OCI-M1 (cell line): ENCODE measurements at regions not wholly inside any gene's neighbourhood (a gene's known extent, or its start where the extent isn't known, plus 50 kb on each side); places are given as distances from the start of the nearest gene placed in this dataset.
"Not testable (repeated sequence)": the region's sequence is repeated elsewhere in the genome, so short reads cannot be mapped to it uniquely, and the experiment has no call there.

ENCODE experiments used
- DNase-seq: peaks from one replicate; lab custom pipeline; 2025; lab: John Stamatoyannopoulos, UW

- no peak for DNase-seq
Measured at GRCh38 chr7:68244389-68244788, 1247.8 kb downstream of the TYW1 start.

- no peak for DNase-seq
Measured at GRCh38 chr7:68245688-68246087, 1249.1 kb downstream of the TYW1 start.

GRCh38 chr7:68246189-68246633 is 1249.6 kb downstream of the TYW1 start:
- DNase-seq = no peak

- DNase-seq = no peak
Measured at GRCh38 chr7:68247126-68247525, 1250.5 kb downstream of the TYW1 start.

- no peak for DNase-seq
Measured at GRCh38 chr7:68247571-68247970, 1250.9 kb downstream of the TYW1 start.

- no peak for DNase-seq
Measured at GRCh38 chr7:68248973-68249372, 1252.3 kb downstream of the TYW1 start.

- no peak for DNase-seq
Measured at GRCh38 chr7:68249611-68250010, 1253.0 kb downstream of the TYW1 start.

- DNase-seq = no peak
Measured at GRCh38 chr7:68250143-68250542, 1253.5 kb downstream of the TYW1 start.

GRCh38 chr7:68254815-68255214 is 1258.2 kb downstream of the TYW1 start:
- not testable (repeated sequence) for DNase-seq

GRCh38 chr7:68256295-68256694 is 1259.7 kb downstream of the TYW1 start:
- DNase-seq = no peak

- no peak for DNase-seq
Measured at GRCh38 chr7:68258609-68259008, 1262.0 kb downstream of the TYW1 start.

- DNase-seq = no peak
Measured at GRCh38 chr7:68265258-68265657, 1268.6 kb downstream of the TYW1 start.

- DNase-seq = no peak
Measured at GRCh38 chr7:68266004-68266579, 1269.5 kb downstream of the TYW1 start.

- DNase-seq = no peak
Measured at GRCh38 chr7:68267486-68267885, 1270.9 kb downstream of the TYW1 start.

- no peak for DNase-seq
Measured at GRCh38 chr7:68269405-68269804, 1272.8 kb downstream of the TYW1 start.

GRCh38 chr7:68272507-68272906 is 1275.9 kb downstream of the TYW1 start:
- no peak for DNase-seq

- no peak for DNase-seq
Measured at GRCh38 chr7:68276725-68277124, 1280.1 kb downstream of the TYW1 start.

GRCh38 chr7:68279827-68280400 is 1283.3 kb downstream of the TYW1 start:
- no peak for DNase-seq

- no peak for DNase-seq
Measured at GRCh38 chr7:68280931-68281330, 1284.3 kb downstream of the TYW1 start.

GRCh38 chr7:68288144-68288593 is 1291.5 kb downstream of the TYW1 start:
- DNase-seq = no peak

- DNase-seq = no peak
Measured at GRCh38 chr7:68291710-68292109, 1295.1 kb downstream of the TYW1 start.

GRCh38 chr7:68295386-68295785 is 1298.8 kb downstream of the TYW1 start:
- DNase-seq = no peak

- DNase-seq = no peak
Measured at GRCh38 chr7:68304536-68304935, 1293.7 kb upstream of the AUTS2 start.

- no peak for DNase-seq
Measured at GRCh38 chr7:68306692-68307107, 1291.6 kb upstream of the AUTS2 start.
